Activated CD4-positive, alpha-beta memory T cell treated with anti-CD3 and anti-CD28 coated beads, Interleukin-2, amount 10 ng/mL, durations not matched to agents 7 days and 5 days (primary cell): ENCODE measurements at regions not wholly inside any gene's neighbourhood (a gene's known extent, or its start where the extent isn't known, plus 50 kb on each side); places are given as distances from the start of the nearest gene placed in this dataset.

Experiments
- CTCF ChIA-PET: fragments of 350-600 bp; sonication (Branson Sonifier 250); formaldehyde crosslinking; loops from one replicate; lab custom pipeline; 2021; ENCODE audit warnings: antibody characterized with exemption, inconsistent platforms; lab: Charles Lee
- POLR2A ChIA-PET: fragments of 350-600 bp; sonication (Branson Sonifier 250); formaldehyde crosslinking; loops from one replicate; lab custom pipeline; 2021; ENCODE audit warnings: antibody characterized with exemption; lab: Charles Lee
- DNase-seq: peaks from one replicate; pipeline ENCODE4 v3.0.0-alpha.2; 2020
- H3K27ac Mint-ChIP-seq: one replicate; pipeline ENCODE4 v1.8.0; 2021; ENCODE audit warnings: mild to moderate bottlenecking, mixed read lengths
- H3K27me3 Mint-ChIP-seq: one replicate; pipeline ENCODE4 v1.8.0; 2021; ENCODE audit warnings: mixed read lengths
- H3K36me3 Mint-ChIP-seq: one replicate; pipeline ENCODE4 v1.8.0; 2021; ENCODE audit warnings: low read depth, mixed read lengths
- H3K4me1 Mint-ChIP-seq: one replicate; pipeline ENCODE4 v1.8.0; 2021; ENCODE audit warnings: mixed read lengths
- H3K4me3 Mint-ChIP-seq: one replicate; pipeline ENCODE4 v1.8.0; 2021; ENCODE audit warnings: mild to moderate bottlenecking, mixed read lengths
- H3K9me3 Mint-ChIP-seq: one replicate; pipeline ENCODE4 v1.8.0; 2021; ENCODE audit warnings: mixed read lengths

- no peaks in the 10 kb centered on the region for H3K4me1 Mint-ChIP-seq
- POLR2A ChIA-PET: no interaction called here
Observed at GRCh38 chr5:169354263-169354662, 53.3 kb upstream of the SLIT3 start.

GRCh38 chr5:169352901-169353300 lies 52.0 kb upstream of the SLIT3 start:
- no peak overlapping the region for H3K4me3 Mint-ChIP-seq
- ChIA-PET CTCF (no interaction called here), POLR2A (no interaction called here)
- H3K4me1 Mint-ChIP-seq: no peaks in the 10 kb centered on the region
- no peaks in the 10 kb centered on the region for H3K9me3 Mint-ChIP-seq
- H3K27me3 Mint-ChIP-seq: peaks cover 2% of the 10 kb centered on the region
- no peaks in the 10 kb centered on the region for H3K36me3 Mint-ChIP-seq
- no peak for DNase-seq
- no peak overlapping the region for H3K27ac Mint-ChIP-seq

More at GRCh38 chr5:169354263-169354662, 53.3 kb upstream of the SLIT3 start:
- CTCF ChIA-PET: no interaction called here
- H3K4me3 Mint-ChIP-seq: no peak overlapping the region
- peaks cover 2% of the 10 kb centered on the region for H3K27me3 Mint-ChIP-seq
- no peaks in the 10 kb centered on the region for H3K36me3 Mint-ChIP-seq
- no peak for DNase-seq
- no peaks in the 10 kb centered on the region for H3K9me3 Mint-ChIP-seq
- H3K27ac Mint-ChIP-seq: no peak overlapping the region

- Mint-ChIP-seq H3K27ac (no peak overlapping the region), H3K9me3 (no peaks in the 10 kb centered on the region), H3K4me1 (no peaks in the 10 kb centered on the region), H3K27me3 (peaks cover 2% of the 10 kb centered on the region), H3K4me3 (no peak overlapping the region), H3K36me3 (no peaks in the 10 kb centered on the region)
- CTCF ChIA-PET: no interaction called here
- no peak for DNase-seq
- POLR2A ChIA-PET: no interaction called here
Observed at GRCh38 chr5:169351721-169352120, 50.8 kb upstream of the SLIT3 start.

GRCh38 chr5:169350759-169351240 lies 49.9 kb upstream of the SLIT3 start:
- Mint-ChIP-seq H3K27me3 (no peaks in the 10 kb centered on the region), H3K9me3 (no peaks in the 10 kb centered on the region), H3K4me1 (no peaks in the 10 kb centered on the region), H3K36me3 (no peaks in the 10 kb centered on the region), H3K4me3 (no peak overlapping the region), H3K27ac (no peak overlapping the region)
- ChIA-PET CTCF (no interaction called here), POLR2A (no interaction called here)
- DNase-seq: no peak
